Mesothelial cell of epicardium (in vitro differentiated cells): ENCODE measurements at regions not wholly inside any gene's neighbourhood (a gene's known extent, or its start where the extent isn't known, plus 50 kb on each side); places are given as distances from the start of the nearest gene placed in this dataset.

Experiments
- DNase-seq, 2 experiments: peaks; one replicate each; pipeline ENCODE4 v3.0.0; 2021; ENCODE audit warnings: low spot score in 2 of 2; ENCODE audit not compliant: unreplicated experiment in 2 of 2
- H3K27ac Mint-ChIP-seq: 2 replicates; pipeline ENCODE4 v1.8.0; 2021; ENCODE audit warnings: mixed read lengths
- H3K27me3 Mint-ChIP-seq: 2 replicates; pipeline ENCODE4 v1.8.0; 2021; ENCODE audit warnings: low read depth, mixed read lengths
- H3K36me3 Mint-ChIP-seq: 2 replicates; pipeline ENCODE4 v1.8.0; 2021; ENCODE audit warnings: mixed read lengths
- H3K4me1 Mint-ChIP-seq: 2 replicates; pipeline ENCODE4 v1.8.0; 2021; ENCODE audit warnings: mixed read lengths
- H3K4me3 Mint-ChIP-seq: 2 replicates; pipeline ENCODE4 v1.8.0; 2021; ENCODE audit warnings: mild to moderate bottlenecking, moderate library complexity, mixed read lengths
- H3K9me3 Mint-ChIP-seq: 2 replicates; pipeline ENCODE4 v1.8.0; 2021; ENCODE audit warnings: mixed read lengths
- TF ChIP-seq, protein P1 (sequence below): fragments of 200-600 bp; sonication (generic); IDR thresholded peaks from one replicate; pipeline ENCODE4 v1.5.0; 2021; ENCODE audit warnings: antibody characterized with exemption; ENCODE audit not compliant: unreplicated experiment

- Mint-ChIP-seq H3K9me3 (no peaks in the 10 kb centered on the region), H3K4me1 (peaks cover 14% of the 10 kb centered on the region), H3K27ac (no peak overlapping the region), H3K36me3 (no peaks in the 10 kb centered on the region), H3K4me3 (no peak overlapping the region), H3K27me3 (peaks cover 3% of the 10 kb centered on the region)
- TF ChIP-seq, protein P1, sequence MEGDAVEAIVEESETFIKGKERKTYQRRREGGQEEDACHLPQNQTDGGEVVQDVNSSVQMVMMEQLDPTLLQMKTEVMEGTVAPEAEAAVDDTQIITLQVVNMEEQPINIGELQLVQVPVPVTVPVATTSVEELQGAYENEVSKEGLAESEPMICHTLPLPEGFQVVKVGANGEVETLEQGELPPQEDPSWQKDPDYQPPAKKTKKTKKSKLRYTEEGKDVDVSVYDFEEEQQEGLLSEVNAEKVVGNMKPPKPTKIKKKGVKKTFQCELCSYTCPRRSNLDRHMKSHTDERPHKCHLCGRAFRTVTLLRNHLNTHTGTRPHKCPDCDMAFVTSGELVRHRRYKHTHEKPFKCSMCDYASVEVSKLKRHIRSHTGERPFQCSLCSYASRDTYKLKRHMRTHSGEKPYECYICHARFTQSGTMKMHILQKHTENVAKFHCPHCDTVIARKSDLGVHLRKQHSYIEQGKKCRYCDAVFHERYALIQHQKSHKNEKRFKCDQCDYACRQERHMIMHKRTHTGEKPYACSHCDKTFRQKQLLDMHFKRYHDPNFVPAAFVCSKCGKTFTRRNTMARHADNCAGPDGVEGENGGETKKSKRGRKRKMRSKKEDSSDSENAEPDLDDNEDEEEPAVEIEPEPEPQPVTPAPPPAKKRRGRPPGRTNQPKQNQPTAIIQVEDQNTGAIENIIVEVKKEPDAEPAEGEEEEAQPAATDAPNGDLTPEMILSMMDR: no peak
- DNase-seq: no peak
Measured at GRCh38 chr5:18101532-18101931, 467.3 kb downstream of the TAF11L14 start.

- Mint-ChIP-seq H3K4me1 (peaks cover 13% of the 10 kb centered on the region), H3K27ac (no peak overlapping the region), H3K4me3 (no peak overlapping the region), H3K9me3 (no peaks in the 10 kb centered on the region), H3K36me3 (no peaks in the 10 kb centered on the region), H3K27me3 (peaks cover 8% of the 10 kb centered on the region)
- DNase-seq: no peak
- TF ChIP-seq, protein P1: no peak
Measured at GRCh38 chr5:18102733-18103132, 468.5 kb downstream of the TAF11L14 start.

DNA sequence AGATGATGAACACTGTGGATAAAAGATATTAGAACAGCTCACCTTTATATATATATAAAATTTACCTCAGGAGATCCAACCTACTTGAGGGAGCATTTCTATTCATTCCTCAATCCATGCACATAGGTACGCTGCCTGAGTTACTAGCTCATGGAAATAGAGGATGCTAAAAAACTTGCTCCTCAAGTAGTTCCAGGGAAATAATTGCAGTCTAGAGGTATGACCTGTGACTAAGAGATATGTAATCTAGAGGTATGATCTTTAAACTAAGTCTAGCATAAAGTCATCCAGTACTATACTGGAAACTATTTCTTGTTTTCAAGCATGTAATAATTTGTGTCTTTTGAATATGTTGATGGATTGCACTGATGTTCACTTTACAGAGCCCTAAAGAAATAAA, 471.2 kb downstream of the TAF11L14 start:
- Mint-ChIP-seq H3K4me1 (no peaks in the 10 kb centered on the region), H3K9me3 (no peaks in the 10 kb centered on the region), H3K27ac (no peak overlapping the region), H3K27me3 (peaks cover 15% of the 10 kb centered on the region), H3K4me3 (no peak overlapping the region), H3K36me3 (no peaks in the 10 kb centered on the region)
- TF ChIP-seq, protein P1: no peak
- DNase-seq: no peak

DNA sequence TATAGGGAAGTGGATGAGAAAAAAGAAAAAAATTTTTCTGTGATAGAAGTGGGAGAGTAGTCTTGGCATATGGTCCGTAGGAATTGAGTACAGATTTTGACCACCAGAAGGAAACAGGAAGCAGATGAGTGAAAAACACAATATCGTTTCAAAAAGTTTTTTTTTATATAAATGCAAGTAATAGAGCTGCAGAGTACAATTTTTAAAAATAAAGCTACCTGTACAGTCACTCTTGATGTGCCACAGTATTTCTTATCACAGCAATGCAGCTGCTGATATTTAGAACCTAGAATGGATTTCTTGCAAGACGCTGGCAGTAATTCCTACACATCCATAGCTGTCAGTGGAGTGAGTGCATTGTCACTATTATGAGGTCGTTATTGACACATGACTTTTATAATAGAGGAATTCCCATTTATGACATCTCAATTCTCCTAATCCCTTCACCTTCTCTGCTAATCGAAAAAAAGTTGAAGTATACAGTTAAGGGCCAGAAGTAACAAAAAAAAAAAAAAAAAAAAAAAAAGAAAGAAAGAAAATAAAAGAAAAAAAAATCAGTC, 477.7 kb downstream of the TAF11L14 start:
- DNase-seq: no peak
- Mint-ChIP-seq H3K36me3 (no peaks in the 10 kb centered on the region), H3K4me3 (no peak overlapping the region), H3K4me1 (peaks cover 10% of the 10 kb centered on the region), H3K9me3 (no peaks in the 10 kb centered on the region), H3K27ac (no peak overlapping the region), H3K27me3 (peaks cover 25% of the 10 kb centered on the region)
- TF ChIP-seq, protein P1: no peak

DNA sequence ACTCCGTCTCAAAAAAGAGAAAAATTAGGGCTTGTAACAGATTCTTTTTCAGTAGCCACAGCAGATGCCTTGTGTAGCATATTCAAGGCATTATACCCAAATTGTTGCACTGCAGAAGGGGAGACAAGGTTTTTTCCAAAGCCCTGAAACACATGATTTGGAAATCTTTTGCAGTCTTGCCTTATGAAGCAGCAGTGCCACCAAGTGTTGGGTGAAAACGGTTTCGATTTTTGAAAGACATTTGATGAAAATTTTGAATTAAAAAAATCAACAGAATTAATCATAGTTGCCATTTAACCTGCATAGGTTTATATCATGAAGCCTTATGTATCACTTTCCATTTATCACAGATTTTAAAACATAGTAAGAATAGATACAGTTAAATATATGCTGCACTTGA, 479.5 kb downstream of the TAF11L14 start:
- no peaks in the 10 kb centered on the region for H3K36me3 Mint-ChIP-seq
- peaks cover 23% of the 10 kb centered on the region for H3K27me3 Mint-ChIP-seq
- H3K4me3 Mint-ChIP-seq: no peak overlapping the region
- H3K9me3 Mint-ChIP-seq: no peaks in the 10 kb centered on the region
- TF ChIP-seq, protein P1: no peak
- H3K4me1 Mint-ChIP-seq: peaks cover 10% of the 10 kb centered on the region
- H3K27ac Mint-ChIP-seq: no peak overlapping the region
- DNase-seq: no peak
